Breast epithelium (tissue), 4 donors: ENCODE measurements at regions not wholly inside any gene's neighbourhood (a gene's known extent, or its start where the extent isn't known, plus 50 kb on each side); places are given as distances from the start of the nearest gene placed in this dataset.
"Not testable (repeated sequence)": the region's sequence is repeated elsewhere in the genome, so short reads cannot be mapped to it uniquely, and the experiment has no call there.

Source experiments
- DNase-seq, 2 donors: peaks; one replicate each; pipeline ENCODE4 v3.0.0-alpha.2; 2019; ENCODE audit warnings: low spot score in 2 of 2
- H3K27ac ChIP-seq, 2 donors: fragments of 200-600 bp; sonication (generic) in 1 of 2; one replicate each; pipeline ENCODE4 v1.5.1; 2016 to 2019; ENCODE audit warnings: mild to moderate bottlenecking in 1 of 2
- H3K27me3 ChIP-seq, 2 donors: fragments of 200-600 bp; sonication (generic) in 1 of 2; one replicate each; pipeline versions ENCODE4 v1.5.1 to v1.6.0; 2017 to 2019; ENCODE audit warnings: control low read depth in 1 of 2, mild to moderate bottlenecking in 1 of 2
- H3K36me3 ChIP-seq: fragments of 200-600 bp; one replicate; pipeline ENCODE4 v1.5.1; 2019
- H3K4me1 ChIP-seq, 2 donors: fragments of 200-600 bp; sonication (generic); one replicate each; pipeline ENCODE4 v1.5.1; 2016 to 2019; ENCODE audit warnings: control low read depth in 1 of 2
- H3K4me3 ChIP-seq, 3 donors: fragments of 200-600 bp; sonication (generic); 1 replicate in 2 of 3; 2 replicates in 1 of 3; pipeline ENCODE4 v1.5.1; 2016 to 2019; ENCODE audit warnings: mild to moderate bottlenecking in 3 of 3, moderate library complexity in 2 of 3
- H3K9me3 ChIP-seq, 2 donors: fragments of 200-600 bp; sonication (generic) in 1 of 2; one replicate each; pipeline ENCODE4 v1.5.1; 2016 to 2019; ENCODE audit warnings: control low read depth in 1 of 2
- CTCF ChIP-seq, 3 donors: fragments of 450-650 bp; IDR thresholded peaks; one replicate each; pipeline ENCODE4 v1.5.1; 2016 to 2017; ENCODE audit warnings: antibody characterized with exemption in 3 of 3, mild to moderate bottlenecking in 3 of 3, moderate library complexity in 3 of 3
- POLR2A ChIP-seq: fragments of 450-650 bp; IDR thresholded peaks from one replicate; pipeline ENCODE4 v1.6.1; 2016; ENCODE audit warnings: antibody characterized with exemption, mild to moderate bottlenecking, moderate library complexity
- POLR2AphosphoS5 ChIP-seq, 3 donors: sonication (generic); formaldehyde crosslinking; IDR thresholded peaks; one replicate each; pipeline ENCODE4 v1.6.1; 2017; ENCODE audit warnings: antibody characterized with exemption in 3 of 3
- intact Hi-C: fragments of 100-400 bp; cut with DNase I; formaldehyde crosslinking; loops from one replicate; pipeline ENCODE4 v1.15.1; 2023; ENCODE audit warnings: low total_unique reads

- H3K27me3 ChIP-seq, result no peaks in the 10 kb centered on the region
- H3K4me1 ChIP-seq, result no peaks in the 10 kb centered on the region
- H3K4me3 ChIP-seq, result no peak overlapping the region
- H3K27ac ChIP-seq, result no peak overlapping the region
- peaks cover 0 to 7% of the 10 kb centered on the region in 2 donors for H3K9me3 ChIP-seq
- intact Hi-C loops, result no loop called here
- no peaks in the 10 kb centered on the region for H3K36me3 ChIP-seq
- DNase-seq, result no peak
- TF ChIP-seq POLR2A, result no peak
- TF ChIP-seq CTCF (IDR thresholded peaks at IDR 0.05), result no peak
- no peak for TF ChIP-seq POLR2AphosphoS5 (IDR thresholded peaks at IDR 0.05)
Measured at GRCh38 chr21:20186186-20186585, 812.0 kb upstream of the NCAM2 start.

- H3K27ac ChIP-seq, result no peak overlapping the region
- DNase-seq, result no peak
- H3K4me3 ChIP-seq, result no peak overlapping the region
- intact Hi-C loops, result no loop called here
- no peaks in the 10 kb centered on the region for H3K27me3 ChIP-seq
- no peaks in the 10 kb centered on the region for H3K4me1 ChIP-seq
- H3K36me3 ChIP-seq, result no peaks in the 10 kb centered on the region
- peaks cover 0 to 7% of the 10 kb centered on the region in 2 donors for H3K9me3 ChIP-seq
- TF ChIP-seq POLR2A (no peak), POLR2AphosphoS5 (IDR thresholded peaks at IDR 0.05) (no peak), CTCF (IDR thresholded peaks at IDR 0.05) (no peak)
Measured at GRCh38 chr21:20187028-20187427, 811.2 kb upstream of the NCAM2 start.

GRCh38 chr21:20201323-20201722 lies 796.9 kb upstream of the NCAM2 start:
- H3K27ac ChIP-seq, intact Hi-C loops, H3K4me3 ChIP-seq, H3K27me3 ChIP-seq, H3K4me1 ChIP-seq, DNase-seq, H3K36me3 ChIP-seq, H3K9me3 ChIP-seq: not testable (repeated sequence)

GRCh38 chr21:20207335-20207734 lies 790.9 kb upstream of the NCAM2 start:
- H3K4me3 ChIP-seq, result no peak overlapping the region
- H3K36me3 ChIP-seq, result no peaks in the 10 kb centered on the region
- intact Hi-C loops, result no loop called here
- no peaks in the 10 kb centered on the region for H3K9me3 ChIP-seq
- H3K27me3 ChIP-seq, result no peaks in the 10 kb centered on the region
- TF ChIP-seq POLR2A (no peak), CTCF (IDR thresholded peaks at IDR 0.05) (no peak), POLR2AphosphoS5 (IDR thresholded peaks at IDR 0.05) (no peak)
- no peaks in the 10 kb centered on the region for H3K4me1 ChIP-seq
- DNase-seq, result no peak
- H3K27ac ChIP-seq, result no peak overlapping the region

GRCh38 chr21:20215959-20216358 lies 782.2 kb upstream of the NCAM2 start:
- no peak overlapping the region for H3K27ac ChIP-seq
- no peak overlapping the region for H3K4me3 ChIP-seq
- H3K27me3 ChIP-seq, result no peaks in the 10 kb centered on the region
- TF ChIP-seq POLR2A (no peak), CTCF (IDR thresholded peaks at IDR 0.05) (no peak), POLR2AphosphoS5 (IDR thresholded peaks at IDR 0.05) (no peak)
- DNase-seq, result no peak
- H3K4me1 ChIP-seq, result no peaks in the 10 kb centered on the region
- H3K36me3 ChIP-seq, result no peaks in the 10 kb centered on the region
- no peaks in the 10 kb centered on the region for H3K9me3 ChIP-seq
- intact Hi-C loops, result no loop called here

GRCh38 chr21:20220586-20220985 lies 777.6 kb upstream of the NCAM2 start:
- intact Hi-C loops, result no loop called here
- no peaks in the 10 kb centered on the region for H3K27me3 ChIP-seq
- no peaks in the 10 kb centered on the region for H3K36me3 ChIP-seq
- no peak for DNase-seq
- no peak overlapping the region for H3K4me3 ChIP-seq
- no peaks in the 10 kb centered on the region for H3K4me1 ChIP-seq
- no peak for TF ChIP-seq CTCF (IDR thresholded peaks at IDR 0.05)
- no peak for TF ChIP-seq POLR2AphosphoS5 (IDR thresholded peaks at IDR 0.05)
- no peak for TF ChIP-seq POLR2A
- no peaks in the 10 kb centered on the region for H3K9me3 ChIP-seq
- H3K27ac ChIP-seq, result no peak overlapping the region

- intact Hi-C loops, H3K4me1 ChIP-seq: not testable (repeated sequence)
Measured at GRCh38 chr21:20221981-20222380, 776.2 kb upstream of the NCAM2 start.

GRCh38 chr21:20236649-20237048 lies 761.6 kb upstream of the NCAM2 start:
- H3K4me3 ChIP-seq, H3K27ac ChIP-seq, H3K36me3 ChIP-seq, H3K27me3 ChIP-seq, intact Hi-C loops, H3K4me1 ChIP-seq, DNase-seq: not testable (repeated sequence)
- H3K9me3 ChIP-seq, result peaks cover 0 to 29% of the 10 kb centered on the region in 2 donors

More at GRCh38 chr21:20221981-20222380, 776.2 kb upstream of the NCAM2 start:
- not testable (repeated sequence) for H3K4me3 ChIP-seq, H3K27ac ChIP-seq, H3K36me3 ChIP-seq, H3K27me3 ChIP-seq, DNase-seq, H3K9me3 ChIP-seq
